ENCODE measurements at regions not wholly inside any gene's neighbourhood (a gene's known extent, or its start where the extent isn't known, plus 50 kb on each side); places are given as distances from the start of the nearest gene placed in this dataset.

DNA sequence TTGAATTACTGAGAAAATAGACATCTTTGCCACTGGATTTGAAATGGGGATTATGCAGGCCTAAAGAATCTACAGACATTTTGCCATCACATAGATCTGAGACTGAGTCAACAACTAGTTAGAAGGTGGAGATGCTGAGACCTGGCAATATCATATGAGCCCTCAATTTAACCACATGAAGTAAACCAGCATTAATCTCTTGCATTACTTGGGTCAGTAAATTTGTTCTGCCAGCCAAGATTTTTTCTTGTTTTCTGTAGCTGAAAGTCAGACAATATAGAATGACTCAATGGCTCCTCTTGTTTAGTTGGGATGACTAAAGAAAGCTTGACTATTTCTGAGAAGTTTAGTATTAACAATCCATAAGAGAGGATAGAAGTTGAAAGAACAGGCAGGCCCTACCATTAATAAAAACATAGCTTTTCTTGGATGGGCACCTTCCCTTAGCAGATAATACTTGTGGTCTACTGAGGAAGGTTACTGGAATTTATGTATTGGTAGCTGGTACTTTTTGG is 396.7 kb upstream of the SORCS1 start:
- no peak for DNase-seq
- no peaks in the 10 kb centered on the region for H3K36me3 Mint-ChIP-seq
- H3K4me3 Mint-ChIP-seq = no peak overlapping the region
- no peaks in the 10 kb centered on the region for H3K4me1 Mint-ChIP-seq
- CTCF ChIA-PET = no interaction called here
- H3K27ac Mint-ChIP-seq = no peak overlapping the region
- no peaks in the 10 kb centered on the region for H3K27me3 Mint-ChIP-seq
- peaks cover 10% of the 10 kb centered on the region for H3K9me3 Mint-ChIP-seq

DNA sequence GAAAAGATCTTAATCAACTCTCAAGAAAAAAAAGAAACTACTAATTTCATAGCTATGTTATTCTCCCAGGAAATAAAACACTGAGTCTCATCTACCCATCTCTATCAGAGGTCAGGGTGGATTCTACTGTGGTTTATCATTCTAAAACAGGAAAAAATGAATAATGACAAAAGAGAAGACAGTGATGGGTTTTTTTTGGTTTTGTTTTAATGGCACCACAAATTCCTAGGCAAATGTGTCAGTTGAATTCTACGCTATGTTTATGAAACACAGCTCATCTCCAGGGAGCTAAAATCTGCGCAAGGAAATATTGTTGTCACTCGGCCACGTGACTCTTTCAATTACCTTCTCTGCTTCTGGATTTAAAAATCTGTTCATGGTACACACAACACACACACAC is 393.4 kb upstream of the SORCS1 start:
- Mint-ChIP-seq H3K36me3 (no peaks in the 10 kb centered on the region), H3K27ac (no peak overlapping the region), H3K9me3 (peaks cover 17% of the 10 kb centered on the region), H3K4me1 (no peaks in the 10 kb centered on the region), H3K4me3 (no peak overlapping the region), H3K27me3 (no peaks in the 10 kb centered on the region)
- CTCF ChIA-PET = no interaction called here
- no peak for DNase-seq

DNA sequence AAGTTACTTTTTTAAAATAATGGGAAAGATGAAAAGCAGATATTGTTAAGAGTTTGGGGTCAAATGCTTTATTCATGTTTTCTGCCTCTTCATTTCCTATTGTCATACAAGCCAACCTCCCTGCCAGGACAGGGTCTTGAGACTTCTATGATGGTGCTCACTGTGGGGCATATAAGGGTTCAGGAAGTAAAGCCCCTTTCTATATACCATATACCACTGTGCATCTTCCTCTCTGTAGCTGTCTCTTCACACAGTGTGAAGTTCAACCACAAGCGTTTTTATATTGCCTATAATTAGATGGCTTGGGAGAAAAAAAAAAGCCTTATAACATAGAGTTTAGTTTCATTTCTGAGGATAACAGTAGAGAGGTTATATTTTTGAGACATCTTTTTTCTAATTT is 389.8 kb upstream of the SORCS1 start:
- Mint-ChIP-seq H3K4me1 (no peaks in the 10 kb centered on the region), H3K4me3 (no peak overlapping the region), H3K27ac (no peak overlapping the region), H3K36me3 (no peaks in the 10 kb centered on the region), H3K9me3 (peaks cover 26% of the 10 kb centered on the region), H3K27me3 (no peaks in the 10 kb centered on the region)
- CTCF ChIA-PET = no interaction called here
- no peak for DNase-seq

DNA sequence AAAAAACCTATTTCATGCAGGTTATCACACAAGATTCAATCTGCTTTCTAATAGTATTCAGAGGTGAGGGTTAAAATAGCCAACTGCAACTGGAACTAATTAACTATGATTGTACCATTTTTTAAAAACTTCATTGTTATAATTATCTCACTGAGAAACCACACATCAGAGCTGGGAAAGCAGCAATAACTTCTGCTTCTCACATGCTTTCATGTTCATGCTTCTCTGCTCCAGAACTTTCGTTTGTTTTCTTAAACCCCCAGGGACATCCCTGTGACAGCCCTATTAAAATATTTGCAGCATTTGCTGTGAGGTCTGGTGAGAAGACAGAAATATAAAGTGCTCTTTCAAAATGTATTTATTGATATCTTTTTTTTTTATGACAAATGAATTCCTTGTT is 389.0 kb upstream of the SORCS1 start:
- Mint-ChIP-seq H3K4me3 (no peak overlapping the region), H3K9me3 (peaks cover 27% of the 10 kb centered on the region), H3K27ac (no peak overlapping the region), H3K4me1 (no peaks in the 10 kb centered on the region), H3K36me3 (no peaks in the 10 kb centered on the region), H3K27me3 (no peaks in the 10 kb centered on the region)
- CTCF ChIA-PET = no interaction called here
- no peak for DNase-seq

DNA sequence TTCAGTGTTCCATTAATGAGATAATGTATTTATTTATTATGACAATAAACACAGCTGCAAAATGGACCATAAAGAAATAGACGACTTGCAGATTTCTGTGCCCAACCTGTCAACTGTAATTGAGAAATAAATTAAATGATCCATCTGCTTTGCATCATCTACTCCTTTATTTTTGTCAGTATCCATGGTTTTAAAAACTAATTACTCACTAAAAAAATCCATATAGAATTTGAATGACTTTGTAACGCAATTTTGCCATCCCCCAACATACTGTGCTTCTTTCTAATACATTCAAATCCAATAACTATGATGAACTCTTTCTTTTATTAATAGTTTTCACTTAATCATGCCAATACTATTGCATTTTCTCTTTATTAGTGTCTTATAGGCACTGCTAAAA is 388.5 kb upstream of the SORCS1 start:
- Mint-ChIP-seq H3K27me3 (no peaks in the 10 kb centered on the region), H3K27ac (no peak overlapping the region), H3K4me1 (no peaks in the 10 kb centered on the region), H3K9me3 (peaks cover 24% of the 10 kb centered on the region), H3K36me3 (no peaks in the 10 kb centered on the region), H3K4me3 (no peak overlapping the region)
- CTCF ChIA-PET = no interaction called here
- no peak for DNase-seq

DNA sequence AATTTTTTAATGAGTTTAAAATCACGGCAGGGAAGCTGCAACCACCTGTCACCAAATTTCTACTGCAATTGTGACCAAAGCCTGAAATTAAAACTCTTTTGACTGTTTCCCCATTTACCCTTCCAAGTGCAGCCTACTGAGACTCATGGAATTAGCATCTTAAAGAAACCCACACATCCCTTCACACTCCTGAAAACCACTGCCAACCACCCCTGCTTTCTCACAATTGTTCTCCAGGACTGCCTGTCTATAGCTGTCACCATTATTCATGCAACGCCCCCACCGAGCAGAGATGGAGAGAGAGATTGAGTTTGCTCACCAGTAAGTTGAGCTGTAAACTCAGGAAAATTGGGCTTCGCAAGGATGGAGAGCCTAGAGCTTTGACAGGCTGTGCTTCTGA is 383.8 kb upstream of the SORCS1 start:
- no peak overlapping the region for H3K4me3 Mint-ChIP-seq
- DNase-seq = no peak
- H3K27me3 Mint-ChIP-seq = no peaks in the 10 kb centered on the region
- H3K27ac Mint-ChIP-seq = no peak overlapping the region
- no peaks in the 10 kb centered on the region for H3K36me3 Mint-ChIP-seq
- CTCF ChIA-PET = no interaction called here
- no peaks in the 10 kb centered on the region for H3K4me1 Mint-ChIP-seq
- peaks cover 17% of the 10 kb centered on the region for H3K9me3 Mint-ChIP-seq

DNA sequence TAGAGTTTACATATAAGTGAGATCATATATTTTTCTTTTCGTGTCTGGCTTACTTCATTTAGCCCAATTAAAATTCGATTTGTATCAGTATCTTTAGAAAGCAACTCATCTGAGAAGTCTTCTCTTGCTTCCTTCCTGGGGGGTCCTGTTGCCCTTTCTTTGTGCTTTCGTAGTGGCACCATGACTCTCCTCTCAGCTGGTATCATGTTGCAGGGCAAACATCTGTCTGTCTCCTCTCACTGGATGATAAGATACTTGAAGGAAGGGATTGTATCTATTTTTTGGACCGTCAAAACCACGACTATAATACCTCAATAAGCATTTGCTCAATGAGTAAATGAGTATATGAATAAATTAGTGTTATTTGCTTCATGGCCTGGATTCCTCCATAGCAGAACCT is 382.5 kb upstream of the SORCS1 start:
- Mint-ChIP-seq H3K27me3 (no peaks in the 10 kb centered on the region), H3K4me3 (no peak overlapping the region), H3K36me3 (no peaks in the 10 kb centered on the region), H3K9me3 (peaks cover 17% of the 10 kb centered on the region), H3K4me1 (no peaks in the 10 kb centered on the region), H3K27ac (no peak overlapping the region)
- DNase-seq = no peak
- CTCF ChIA-PET = no interaction called here

DNA sequence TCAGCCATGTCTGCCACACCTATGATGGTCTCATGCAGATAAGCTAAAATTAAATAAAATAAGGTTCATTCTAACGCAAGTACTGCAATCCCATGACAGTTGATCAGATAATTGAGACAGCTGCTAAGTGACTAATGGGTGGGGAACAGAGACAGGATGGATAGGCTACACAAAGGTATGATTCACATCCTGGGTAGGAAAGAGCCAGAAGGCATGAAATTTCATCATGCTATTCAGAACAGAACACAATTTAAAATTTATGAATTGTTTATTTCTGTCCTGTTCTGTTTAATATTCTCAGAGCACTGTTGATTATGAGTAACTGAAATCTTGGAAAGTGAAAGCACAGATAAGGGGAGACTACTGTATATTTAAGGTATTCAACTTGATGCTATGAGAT is 381.8 kb upstream of the SORCS1 start:
- no peak for DNase-seq
- H3K36me3 Mint-ChIP-seq = no peaks in the 10 kb centered on the region
- no peak overlapping the region for H3K27ac Mint-ChIP-seq
- H3K9me3 Mint-ChIP-seq = peaks cover 17% of the 10 kb centered on the region
- no peaks in the 10 kb centered on the region for H3K4me1 Mint-ChIP-seq
- CTCF ChIA-PET = no interaction called here
- no peak overlapping the region for H3K4me3 Mint-ChIP-seq
- no peaks in the 10 kb centered on the region for H3K27me3 Mint-ChIP-seq

DNA sequence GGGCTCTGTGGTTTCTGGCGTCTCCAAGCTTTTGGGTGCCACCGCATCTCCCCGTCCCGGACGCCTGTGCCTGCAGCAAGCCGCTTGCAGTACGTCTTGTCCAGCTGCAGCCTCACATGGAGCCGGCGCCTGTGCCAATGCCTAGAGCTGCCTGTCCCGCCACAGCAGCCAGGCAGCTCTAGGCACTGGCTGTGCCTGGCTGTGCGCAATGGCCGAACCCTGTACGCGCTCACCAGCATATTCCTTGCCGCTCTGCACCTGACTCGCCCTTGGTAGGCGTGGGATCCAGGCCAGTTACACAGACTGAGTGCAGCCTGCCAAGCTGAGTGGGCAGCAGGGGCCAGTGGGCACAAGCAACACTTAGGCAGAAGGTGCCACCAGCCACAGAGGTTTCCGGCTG is 381.2 kb upstream of the SORCS1 start:
- Mint-ChIP-seq H3K27me3 (no peaks in the 10 kb centered on the region), H3K27ac (no peak overlapping the region), H3K9me3 (peaks cover 11% of the 10 kb centered on the region), H3K4me3 (no peak overlapping the region), H3K4me1 (no peaks in the 10 kb centered on the region), H3K36me3 (no peaks in the 10 kb centered on the region)
- CTCF ChIA-PET = no interaction called here
- no peak for DNase-seq

DNA sequence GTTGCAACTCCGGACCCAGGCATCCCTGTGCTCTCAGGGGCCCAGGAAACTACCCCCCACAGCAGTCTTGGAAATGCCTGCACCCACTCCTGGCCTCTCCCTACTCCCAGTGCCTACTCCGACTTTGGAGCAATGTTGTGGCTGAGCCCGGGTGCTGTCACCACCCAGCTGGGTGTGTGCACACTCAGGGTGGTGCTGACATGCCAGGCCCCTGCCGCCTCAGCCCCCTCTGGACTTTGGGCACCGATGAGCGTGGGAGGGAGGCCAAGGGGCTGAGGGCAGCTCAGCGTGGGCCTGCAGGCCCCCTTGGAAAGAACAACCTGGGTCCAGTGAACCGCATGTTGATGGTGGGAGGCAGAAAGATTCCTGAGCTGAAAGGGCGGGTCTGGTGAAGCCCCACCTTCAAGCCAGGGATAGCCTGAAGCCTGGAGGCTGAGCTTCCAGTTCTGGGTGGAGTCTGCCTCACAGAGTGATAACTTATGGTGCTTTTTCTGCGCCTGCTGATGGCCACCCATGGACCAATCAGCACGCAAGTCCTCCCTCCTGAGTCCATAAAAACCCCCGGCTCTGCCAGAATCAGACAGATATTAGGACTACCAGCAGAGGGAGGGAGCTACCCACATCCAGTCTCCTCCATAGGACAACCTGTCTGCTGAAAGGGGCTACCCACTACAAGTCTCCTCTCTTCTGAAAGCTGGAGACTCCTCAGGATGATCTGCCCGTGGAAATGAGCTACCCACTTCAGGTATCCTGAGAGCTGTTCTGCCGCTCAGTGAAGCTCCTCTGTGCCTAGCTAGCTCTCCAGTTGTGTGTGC is 380.4 kb upstream of the SORCS1 start:
- DNase-seq = no peak
- Mint-ChIP-seq H3K4me3 (no peak overlapping the region), H3K4me1 (no peaks in the 10 kb centered on the region), H3K9me3 (peaks cover 9% of the 10 kb centered on the region), H3K27ac (no peak overlapping the region), H3K27me3 (no peaks in the 10 kb centered on the region), H3K36me3 (no peaks in the 10 kb centered on the region)
- CTCF ChIA-PET = no interaction called here

DNA sequence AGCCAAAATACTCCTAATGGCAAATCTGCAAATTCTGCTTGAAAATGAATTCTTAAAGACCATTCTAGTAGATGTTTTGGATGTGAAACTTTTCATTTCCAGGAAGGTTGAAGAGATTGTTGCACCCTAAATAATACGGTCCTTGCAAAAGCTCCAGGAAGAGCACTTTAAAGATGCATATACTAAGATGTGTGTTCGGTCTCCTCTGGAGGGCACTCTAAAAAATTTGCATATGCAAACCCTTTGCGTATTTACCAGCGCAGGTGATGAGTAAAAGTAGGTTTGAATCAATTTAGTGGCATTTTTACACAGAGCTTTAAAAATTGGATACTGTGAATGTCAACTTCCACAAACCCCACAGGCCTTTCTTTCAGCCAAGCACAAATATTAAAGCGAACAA is 378.1 kb upstream of the SORCS1 start:
- Mint-ChIP-seq H3K4me1 (no peaks in the 10 kb centered on the region), H3K4me3 (no peak overlapping the region), H3K9me3 (peaks cover 5% of the 10 kb centered on the region), H3K27me3 (no peaks in the 10 kb centered on the region), H3K36me3 (no peaks in the 10 kb centered on the region), H3K27ac (no peak overlapping the region)
- no peak for DNase-seq
- CTCF ChIA-PET = no interaction called here

DNA sequence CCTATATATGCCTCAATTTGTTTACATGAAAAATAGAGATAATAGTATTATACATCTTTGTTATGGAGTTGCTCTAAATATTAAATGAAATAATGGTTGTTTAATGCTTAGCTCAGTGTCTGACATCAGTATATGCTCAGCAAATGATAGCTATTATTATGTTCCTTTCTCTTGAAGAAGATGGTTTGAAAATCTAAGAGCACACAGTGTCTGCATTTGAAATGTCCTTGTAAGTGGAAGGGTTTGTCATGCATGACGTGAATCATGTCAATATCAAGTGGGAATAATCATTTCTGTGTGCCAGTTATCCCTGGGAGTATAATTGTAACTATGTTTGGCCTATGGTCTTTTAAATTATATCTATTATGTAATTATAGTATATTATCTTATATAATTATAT is 377.5 kb upstream of the SORCS1 start:
- Mint-ChIP-seq H3K4me3 (no peak overlapping the region), H3K4me1 (no peaks in the 10 kb centered on the region), H3K27me3 (no peaks in the 10 kb centered on the region), H3K36me3 (no peaks in the 10 kb centered on the region), H3K9me3 (peaks cover 5% of the 10 kb centered on the region), H3K27ac (no peak overlapping the region)
- CTCF ChIA-PET = no interaction called here
- no peak for DNase-seq

DNA sequence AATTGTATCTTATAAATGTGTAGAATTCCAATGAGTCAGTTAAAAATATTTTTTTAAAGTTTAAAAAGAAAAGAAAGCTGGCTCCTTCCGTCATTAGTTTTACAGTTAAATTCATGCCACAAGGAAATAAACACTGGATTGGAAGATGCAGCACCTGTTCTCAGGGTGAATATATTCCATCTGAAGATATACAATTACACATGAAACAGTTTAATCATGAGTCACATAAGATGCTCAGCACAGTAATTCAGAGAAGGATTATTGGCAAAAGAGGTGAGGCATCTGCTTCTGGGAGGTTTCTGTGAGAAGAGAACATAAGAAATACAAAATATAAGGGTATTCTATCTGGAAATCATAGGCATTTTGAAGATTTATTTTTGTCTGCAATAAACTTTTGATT is 376.5 kb upstream of the SORCS1 start:
- Mint-ChIP-seq H3K4me1 (no peaks in the 10 kb centered on the region), H3K4me3 (no peak overlapping the region), H3K9me3 (peaks cover 4% of the 10 kb centered on the region), H3K27ac (no peak overlapping the region), H3K36me3 (no peaks in the 10 kb centered on the region), H3K27me3 (no peaks in the 10 kb centered on the region)
- CTCF ChIA-PET = no interaction called here
- no peak for DNase-seq

DNA sequence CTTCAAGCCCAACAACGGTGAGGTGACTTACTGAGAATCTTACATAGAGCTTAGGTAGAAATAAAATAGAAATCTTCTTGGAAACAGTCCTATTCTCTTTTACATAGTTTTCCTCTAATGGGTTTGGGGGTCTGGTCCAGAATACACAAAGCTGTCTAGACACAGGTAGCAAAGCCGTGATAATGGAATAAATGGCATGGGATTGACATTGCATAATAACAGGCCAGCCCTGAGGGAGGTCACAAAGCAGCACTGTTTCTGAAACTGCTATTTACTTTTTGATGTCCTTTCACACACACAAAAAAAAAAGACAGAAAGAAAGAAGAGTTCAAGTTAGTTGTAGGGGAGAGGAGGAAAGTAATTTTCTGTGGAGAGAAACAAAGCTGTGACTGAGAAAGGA is 364.8 kb upstream of the SORCS1 start:
- Mint-ChIP-seq H3K27ac (no peak overlapping the region), H3K4me1 (no peaks in the 10 kb centered on the region), H3K36me3 (no peaks in the 10 kb centered on the region), H3K27me3 (no peaks in the 10 kb centered on the region), H3K4me3 (no peak overlapping the region), H3K9me3 (peaks cover 15% of the 10 kb centered on the region)
- DNase-seq = no peak
- CTCF ChIA-PET = no interaction called here

DNA sequence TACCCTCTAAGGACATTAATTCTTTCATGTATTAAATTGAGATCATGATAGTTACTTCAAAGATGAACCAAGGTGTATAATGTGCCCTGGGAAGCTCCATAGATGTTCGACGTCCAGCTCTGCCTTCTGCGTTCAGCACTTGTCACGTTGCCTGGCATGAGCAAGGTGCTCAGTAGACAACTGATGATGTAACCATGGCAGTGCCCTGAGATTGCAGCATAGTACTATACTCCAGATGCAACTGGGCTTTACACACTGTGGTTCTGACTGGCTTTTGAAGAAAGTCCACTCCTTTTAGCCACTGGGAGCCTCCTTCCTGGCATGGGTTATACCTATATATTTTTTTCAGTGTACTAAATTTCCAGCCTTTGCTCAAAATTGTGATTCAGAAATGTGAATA is 355.8 kb upstream of the SORCS1 start:
- H3K27me3 Mint-ChIP-seq = no peaks in the 10 kb centered on the region
- H3K36me3 Mint-ChIP-seq = no peaks in the 10 kb centered on the region
- H3K27ac Mint-ChIP-seq = no peak overlapping the region
- H3K4me1 Mint-ChIP-seq = no peaks in the 10 kb centered on the region
- no peaks in the 10 kb centered on the region for H3K9me3 Mint-ChIP-seq
- CTCF ChIA-PET = no interaction called here
- DNase-seq = no peak
- no peak overlapping the region for H3K4me3 Mint-ChIP-seq

DNA sequence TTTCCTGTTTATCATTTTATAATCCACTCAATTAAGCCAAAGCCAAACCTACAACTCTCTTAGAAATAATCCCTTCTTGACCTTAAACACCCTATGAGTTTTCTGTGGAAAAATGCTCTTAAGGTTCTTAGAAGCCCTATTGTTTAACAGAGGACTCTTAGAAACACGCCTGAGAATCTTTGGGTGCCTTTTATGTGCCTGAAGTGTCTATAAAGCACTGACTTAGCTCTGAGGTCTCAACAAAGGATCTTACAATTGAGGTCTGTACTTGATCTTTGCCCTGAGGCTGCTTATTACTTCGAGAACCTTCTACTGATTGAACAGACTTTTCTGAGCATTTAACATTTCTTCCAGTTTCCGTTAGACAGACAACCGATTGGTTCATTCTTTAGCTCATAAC is 353.3 kb upstream of the SORCS1 start:
- no peaks in the 10 kb centered on the region for H3K36me3 Mint-ChIP-seq
- CTCF ChIA-PET = no interaction called here
- H3K4me1 Mint-ChIP-seq = no peaks in the 10 kb centered on the region

More for the DNA sequence above, 353.3 kb upstream of the SORCS1 start:
- Mint-ChIP-seq H3K4me3 (no peak overlapping the region), H3K9me3 (no peaks in the 10 kb centered on the region), H3K27me3 (no peaks in the 10 kb centered on the region), H3K27ac (no peak overlapping the region)
- no peak for DNase-seq
